ENCODE measurements at regions not wholly inside any gene's neighbourhood (a gene's known extent, or its start where the extent isn't known, plus 50 kb on each side); places are given as distances from the start of the nearest gene placed in this dataset.

- TF ChIP-seq, protein P1, sequence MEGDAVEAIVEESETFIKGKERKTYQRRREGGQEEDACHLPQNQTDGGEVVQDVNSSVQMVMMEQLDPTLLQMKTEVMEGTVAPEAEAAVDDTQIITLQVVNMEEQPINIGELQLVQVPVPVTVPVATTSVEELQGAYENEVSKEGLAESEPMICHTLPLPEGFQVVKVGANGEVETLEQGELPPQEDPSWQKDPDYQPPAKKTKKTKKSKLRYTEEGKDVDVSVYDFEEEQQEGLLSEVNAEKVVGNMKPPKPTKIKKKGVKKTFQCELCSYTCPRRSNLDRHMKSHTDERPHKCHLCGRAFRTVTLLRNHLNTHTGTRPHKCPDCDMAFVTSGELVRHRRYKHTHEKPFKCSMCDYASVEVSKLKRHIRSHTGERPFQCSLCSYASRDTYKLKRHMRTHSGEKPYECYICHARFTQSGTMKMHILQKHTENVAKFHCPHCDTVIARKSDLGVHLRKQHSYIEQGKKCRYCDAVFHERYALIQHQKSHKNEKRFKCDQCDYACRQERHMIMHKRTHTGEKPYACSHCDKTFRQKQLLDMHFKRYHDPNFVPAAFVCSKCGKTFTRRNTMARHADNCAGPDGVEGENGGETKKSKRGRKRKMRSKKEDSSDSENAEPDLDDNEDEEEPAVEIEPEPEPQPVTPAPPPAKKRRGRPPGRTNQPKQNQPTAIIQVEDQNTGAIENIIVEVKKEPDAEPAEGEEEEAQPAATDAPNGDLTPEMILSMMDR (IDR thresholded peaks at IDR 0.05; ENCODE audit: poor library complexity, severe bottlenecking) = no peak
- TF ChIP-seq TAF1 (IDR thresholded peaks at IDR 0.05; ENCODE audit: low read depth) = no peak
- TF ChIP-seq EP300 (conservative IDR thresholded peaks at IDR 0.05; ENCODE audit: poor library complexity, severe bottlenecking) = no peak
- no peak for TF ChIP-seq POLR2AphosphoS5 (IDR thresholded peaks at IDR 0.05)
- TF ChIP-seq REST (IDR thresholded peaks at IDR 0.05; ENCODE audit: borderline replicate concordance) = no peak
- TF ChIP-seq MXI1 (conservative IDR thresholded peaks at IDR 0.05; ENCODE audit: poor library complexity, severe bottlenecking) = no peak
Observed at GRCh38 chr12:90833228-90833627, 121.7 kb downstream of the CCER1 start.

Data from neural cell (in vitro differentiated cells).